ENCODE measurements at regions not wholly inside any gene's neighbourhood (a gene's known extent, or its start where the extent isn't known, plus 50 kb on each side); places are given as distances from the start of the nearest gene placed in this dataset.

DNA sequence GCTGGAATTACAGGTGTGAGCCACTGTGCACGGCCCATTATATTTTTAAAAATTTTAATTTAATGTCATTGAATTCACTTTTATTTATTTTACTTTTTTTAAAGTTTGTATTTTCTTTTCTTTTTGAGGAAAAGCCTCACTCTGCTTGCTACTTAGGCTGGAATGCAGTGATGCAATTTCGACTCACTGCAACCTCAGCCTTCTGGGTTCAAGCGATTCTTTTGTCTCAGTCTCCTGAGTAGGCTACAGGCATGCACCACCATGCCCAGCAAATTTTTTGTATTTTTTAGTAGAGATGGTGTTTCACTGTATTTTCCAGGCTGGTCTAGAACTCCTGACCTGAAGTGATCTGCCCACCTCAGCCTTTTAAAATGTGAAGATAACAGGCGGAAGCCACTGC lies 277.5 kb upstream of the HSFY2 start:
- H3K27me3 ChIP-seq (ENCODE audit: control insufficient read depth in 1 of 2, insufficient read depth in 2 of 2, low read length in 1 of 2) = no peaks in the 10 kb centered on the region
- no peaks in the 10 kb centered on the region for H3K36me3 ChIP-seq (ENCODE audit: control insufficient read depth in 1 of 2, insufficient read depth in 2 of 2, low read length in 1 of 2)
- no peaks in the 10 kb centered on the region for H3K9me3 ChIP-seq (ENCODE audit: control insufficient read depth, low read length)
- intact Hi-C loops (cut with DNase I) = no loop called here
- H3K4me3 ChIP-seq (ENCODE audit: low read length in 2 of 2) = no peak overlapping the region
- DNase-seq (no peak), ATAC-seq (ENCODE audit: low FRiP score) (no peak)
- 76% methylated on average over 4 of the region's 4 CpGs; no CpG with 5 or more reads in 1 of the 2 donors for WGBS, 2 donors
- H3K4me1 ChIP-seq (ENCODE audit: control insufficient read depth in 1 of 2, insufficient read depth in 2 of 2, low read length in 2 of 2) = peaks cover 0 to 3% of the 10 kb centered on the region in 2 donors
- no peak overlapping the region for H3K27ac ChIP-seq (ENCODE audit: low read depth in 1 of 2, low read length in 2 of 2)

DNA sequence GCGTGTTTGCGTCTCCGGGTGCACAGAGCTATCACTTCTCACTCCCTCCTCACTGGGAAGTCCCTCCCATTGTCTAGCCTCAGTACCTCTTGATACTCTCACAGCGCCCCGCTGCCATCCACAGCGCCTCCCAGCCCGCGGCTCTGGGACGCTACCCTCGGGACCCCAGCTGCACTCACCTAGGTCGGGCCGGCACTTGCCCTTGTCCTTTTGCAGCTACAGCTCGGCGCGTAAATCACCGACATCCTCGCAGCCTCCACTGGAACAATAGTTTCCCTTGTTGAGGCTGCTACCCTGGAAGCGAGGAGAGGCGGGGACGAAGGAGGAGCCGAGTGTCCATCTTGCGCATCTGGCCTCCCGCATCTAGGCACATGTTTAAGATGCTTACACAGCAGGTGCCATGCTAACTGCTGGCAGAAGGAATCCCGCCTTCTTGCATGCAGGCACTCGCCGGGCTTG lies 269.5 kb upstream of the HSFY2 start:
- Histone ChIP-seq H3K9me3 (ENCODE audit: control insufficient read depth, low read length) (no peaks in the 10 kb centered on the region), H3K27me3 (ENCODE audit: control insufficient read depth in 1 of 2, insufficient read depth in 2 of 2, low read length in 1 of 2) (no peaks in the 10 kb centered on the region), H3K4me1 (ENCODE audit: control insufficient read depth in 1 of 2, insufficient read depth in 2 of 2, low read length in 2 of 2) (no peaks in the 10 kb centered on the region), H3K4me3 (ENCODE audit: low read length in 2 of 2) (no peak overlapping the region), H3K27ac (ENCODE audit: low read depth in 1 of 2, low read length in 2 of 2) (no peak overlapping the region), H3K36me3 (ENCODE audit: control insufficient read depth in 1 of 2, insufficient read depth in 2 of 2, low read length in 1 of 2) (no peaks in the 10 kb centered on the region)
- intact Hi-C loops (cut with DNase I) = no loop called here
- ATAC-seq (ENCODE audit: low FRiP score) = no peak
- DNase-seq = no peak
- 87% methylated on average over 26 of the region's 26 CpGs; no CpG with 5 or more reads in 1 of the 2 donors for WGBS, 2 donors

DNA sequence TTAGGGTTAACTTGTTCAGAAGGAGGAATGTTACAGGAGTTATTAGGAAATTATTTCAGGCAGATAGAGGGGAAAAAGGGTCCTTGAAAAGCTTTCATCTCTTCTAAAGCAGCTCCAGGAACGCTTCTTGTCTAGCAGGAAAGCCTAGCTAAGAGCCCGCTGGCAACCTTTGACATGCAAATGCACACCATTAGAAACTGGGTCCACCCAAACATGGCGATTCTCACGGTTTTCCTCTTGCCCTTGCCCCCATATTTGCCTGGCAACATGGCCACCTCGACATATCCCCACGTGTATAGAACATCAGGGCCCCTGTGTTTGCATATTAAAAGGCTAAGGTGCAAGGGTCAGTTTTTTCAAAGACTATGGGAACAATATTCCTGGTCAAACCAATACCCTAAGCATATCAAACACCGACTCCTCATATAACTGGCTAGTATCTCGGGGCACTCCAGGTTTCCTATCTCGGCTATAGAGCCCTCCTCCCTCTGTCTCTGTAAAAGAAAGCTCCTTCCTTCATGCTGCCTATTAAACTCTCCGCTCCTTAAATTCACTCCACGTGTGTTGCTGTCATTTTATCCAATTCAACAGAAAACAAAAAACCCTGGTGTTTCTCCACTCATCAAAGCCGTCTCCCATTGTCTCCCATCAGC lies 268.9 kb upstream of the HSFY2 start:
- no peaks in the 10 kb centered on the region for H3K4me1 ChIP-seq (ENCODE audit: control insufficient read depth in 1 of 2, insufficient read depth in 2 of 2, low read length in 2 of 2)
- no peaks in the 10 kb centered on the region for H3K27me3 ChIP-seq (ENCODE audit: control insufficient read depth in 1 of 2, insufficient read depth in 2 of 2, low read length in 1 of 2)
- H3K27ac ChIP-seq (ENCODE audit: low read depth in 1 of 2, low read length in 2 of 2) = no peak overlapping the region
- ATAC-seq (ENCODE audit: low FRiP score) = no peak
- H3K4me3 ChIP-seq (ENCODE audit: low read length in 2 of 2) = no peak overlapping the region
- WGBS, 2 donors = 80% methylated on average over 12 of the region's 12 CpGs; no CpG with 5 or more reads in 1 of the 2 donors
- intact Hi-C loops (cut with DNase I) = no loop called here
- no peaks in the 10 kb centered on the region for H3K36me3 ChIP-seq (ENCODE audit: control insufficient read depth in 1 of 2, insufficient read depth in 2 of 2, low read length in 1 of 2)
- no peak for DNase-seq
- H3K9me3 ChIP-seq (ENCODE audit: control insufficient read depth, low read length) = no peaks in the 10 kb centered on the region

DNA sequence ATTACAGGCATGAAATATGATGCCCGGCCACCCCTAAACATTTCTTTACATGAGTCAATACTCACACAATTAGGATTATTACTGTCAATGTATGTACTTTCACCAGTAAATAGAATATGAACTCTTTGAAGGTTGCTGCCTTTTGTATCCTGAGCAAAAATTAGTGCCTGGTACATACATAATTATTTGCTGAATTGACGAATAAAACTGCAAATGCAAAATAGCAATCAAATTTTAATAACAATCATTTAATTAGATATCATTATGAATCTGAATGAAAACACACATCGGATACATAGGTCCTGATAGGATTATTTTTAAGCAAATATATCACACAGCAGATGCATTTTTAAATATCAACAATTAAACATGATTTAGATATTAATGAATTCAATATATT lies 253.1 kb upstream of the HSFY2 start:
- Histone ChIP-seq H3K4me1 (ENCODE audit: control insufficient read depth in 1 of 2, insufficient read depth in 2 of 2, low read length in 2 of 2) (no peaks in the 10 kb centered on the region), H3K27ac (ENCODE audit: low read depth in 1 of 2, low read length in 2 of 2) (no peak overlapping the region), H3K36me3 (ENCODE audit: control insufficient read depth in 1 of 2, insufficient read depth in 2 of 2, low read length in 1 of 2) (no peaks in the 10 kb centered on the region), H3K9me3 (ENCODE audit: control insufficient read depth, low read length) (no peaks in the 10 kb centered on the region), H3K27me3 (ENCODE audit: control insufficient read depth in 1 of 2, insufficient read depth in 2 of 2, low read length in 1 of 2) (no peaks in the 10 kb centered on the region), H3K4me3 (ENCODE audit: low read length in 2 of 2) (no peak overlapping the region)
- ATAC-seq (ENCODE audit: low FRiP score) (no peak), DNase-seq (no peak)
- 97% methylated on average over 3 of the region's 3 CpGs; no CpG with 5 or more reads in 1 of the 2 donors for WGBS, 2 donors
- intact Hi-C loops (cut with DNase I) = no loop called here

DNA sequence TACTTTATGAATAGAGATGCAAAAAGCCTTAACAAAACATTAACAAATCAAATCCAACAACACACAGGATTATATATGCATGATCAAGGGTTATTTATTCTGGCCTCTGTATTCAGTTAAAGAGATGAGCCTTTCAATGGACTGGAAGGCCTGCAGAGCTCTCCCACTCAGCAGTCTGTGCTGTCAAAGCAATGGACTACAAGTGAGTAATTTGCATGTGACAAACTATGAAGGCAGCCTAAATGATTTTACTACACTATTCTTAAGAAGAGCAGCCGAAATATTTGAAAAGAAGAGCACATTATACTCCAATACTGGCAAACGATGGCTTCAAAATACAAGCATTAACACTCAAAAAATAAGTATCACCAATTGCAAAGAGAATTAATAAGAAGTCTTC lies 250.4 kb upstream of the HSFY2 start:
- no peaks in the 10 kb centered on the region for H3K27me3 ChIP-seq (ENCODE audit: control insufficient read depth in 1 of 2, insufficient read depth in 2 of 2, low read length in 1 of 2)

DNA sequence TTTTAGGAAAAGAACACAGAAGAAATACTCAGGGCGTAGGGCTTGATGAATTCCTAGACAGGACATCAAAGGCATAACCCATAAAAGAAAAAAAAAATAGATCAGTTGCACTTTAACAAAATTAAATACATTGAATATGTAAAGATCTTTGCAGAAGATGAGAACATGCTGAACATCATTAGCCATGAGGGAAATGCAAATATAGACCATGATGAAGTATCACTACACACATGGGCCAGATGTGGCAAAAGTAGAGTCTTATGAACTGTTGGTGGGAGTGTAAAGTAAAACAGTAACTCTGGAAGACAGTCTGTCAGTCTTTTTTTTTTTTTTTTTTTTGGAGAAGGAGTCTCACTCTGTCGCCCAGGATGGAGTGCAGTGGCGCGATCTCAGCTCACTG lies 246.7 kb upstream of the HSFY2 start:
- WGBS, 2 donors = 96% methylated on average over 4 of the region's 4 CpGs; no CpG with 5 or more reads in 1 of the 2 donors
- no peak for ATAC-seq (ENCODE audit: low FRiP score)
- H3K36me3 ChIP-seq (ENCODE audit: control insufficient read depth in 1 of 2, insufficient read depth in 2 of 2, low read length in 1 of 2) = no peaks in the 10 kb centered on the region

More for the DNA sequence above, 250.4 kb upstream of the HSFY2 start:
- no peak for ATAC-seq (ENCODE audit: low FRiP score)
- 61% methylated on average over 2 of the region's 2 CpGs; no CpG with 5 or more reads in 1 of the 2 donors for WGBS, 2 donors
- Histone ChIP-seq H3K27ac (ENCODE audit: low read depth in 1 of 2, low read length in 2 of 2) (no peak overlapping the region), H3K4me3 (ENCODE audit: low read length in 2 of 2) (no peak overlapping the region), H3K36me3 (ENCODE audit: control insufficient read depth in 1 of 2, insufficient read depth in 2 of 2, low read length in 1 of 2) (no peaks in the 10 kb centered on the region), H3K9me3 (ENCODE audit: control insufficient read depth, low read length) (no peaks in the 10 kb centered on the region), H3K4me1 (ENCODE audit: control insufficient read depth in 1 of 2, insufficient read depth in 2 of 2, low read length in 2 of 2) (no peaks in the 10 kb centered on the region)
- intact Hi-C loops (cut with DNase I) = no loop called here
- DNase-seq = no peak

DNA sequence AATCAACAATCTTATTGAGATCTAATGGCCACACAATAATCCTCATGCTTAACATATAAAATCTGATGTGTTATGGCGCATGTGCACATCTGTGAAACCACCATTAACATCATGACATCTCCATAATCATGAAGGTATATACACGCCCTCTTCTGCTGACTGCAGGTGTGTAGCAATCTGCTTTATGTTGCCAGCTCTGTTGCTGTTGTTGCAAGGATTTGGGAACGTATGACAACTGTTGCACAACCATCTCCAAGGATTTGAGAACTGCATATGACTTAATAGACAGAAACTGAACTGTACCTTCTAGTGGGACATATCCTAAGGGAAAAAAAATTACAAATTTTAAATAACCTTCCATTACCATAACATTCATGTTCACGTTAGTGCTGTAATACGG lies 243.5 kb upstream of the HSFY2 start:
- WGBS, 2 donors = 92% methylated on average over 5 of the region's 5 CpGs; no CpG with 5 or more reads in 1 of the 2 donors
- DNase-seq = no peak
- Histone ChIP-seq H3K9me3 (ENCODE audit: control insufficient read depth, low read length) (no peaks in the 10 kb centered on the region), H3K27ac (ENCODE audit: low read depth in 1 of 2, low read length in 2 of 2) (no peak overlapping the region), H3K27me3 (ENCODE audit: control insufficient read depth in 1 of 2, insufficient read depth in 2 of 2, low read length in 1 of 2) (no peaks in the 10 kb centered on the region), H3K4me3 (ENCODE audit: low read length in 2 of 2) (no peak overlapping the region), H3K4me1 (ENCODE audit: control insufficient read depth in 1 of 2, insufficient read depth in 2 of 2, low read length in 2 of 2) (no peaks in the 10 kb centered on the region), H3K36me3 (ENCODE audit: control insufficient read depth in 1 of 2, insufficient read depth in 2 of 2, low read length in 1 of 2) (no peaks in the 10 kb centered on the region)
- ATAC-seq (ENCODE audit: low FRiP score) = no peak
- intact Hi-C loops (cut with DNase I) = no loop called here

More for the DNA sequence above, 246.7 kb upstream of the HSFY2 start:
- intact Hi-C loops (cut with DNase I) = no loop called here
- no peaks in the 10 kb centered on the region for H3K9me3 ChIP-seq (ENCODE audit: control insufficient read depth, low read length)
- H3K27ac ChIP-seq (ENCODE audit: low read depth in 1 of 2, low read length in 2 of 2) = no peak overlapping the region
- no peak overlapping the region for H3K4me3 ChIP-seq (ENCODE audit: low read length in 2 of 2)
- H3K4me1 ChIP-seq (ENCODE audit: control insufficient read depth in 1 of 2, insufficient read depth in 2 of 2, low read length in 2 of 2) = no peaks in the 10 kb centered on the region
- H3K27me3 ChIP-seq (ENCODE audit: control insufficient read depth in 1 of 2, insufficient read depth in 2 of 2, low read length in 1 of 2) = no peaks in the 10 kb centered on the region
- no peak for DNase-seq

DNA sequence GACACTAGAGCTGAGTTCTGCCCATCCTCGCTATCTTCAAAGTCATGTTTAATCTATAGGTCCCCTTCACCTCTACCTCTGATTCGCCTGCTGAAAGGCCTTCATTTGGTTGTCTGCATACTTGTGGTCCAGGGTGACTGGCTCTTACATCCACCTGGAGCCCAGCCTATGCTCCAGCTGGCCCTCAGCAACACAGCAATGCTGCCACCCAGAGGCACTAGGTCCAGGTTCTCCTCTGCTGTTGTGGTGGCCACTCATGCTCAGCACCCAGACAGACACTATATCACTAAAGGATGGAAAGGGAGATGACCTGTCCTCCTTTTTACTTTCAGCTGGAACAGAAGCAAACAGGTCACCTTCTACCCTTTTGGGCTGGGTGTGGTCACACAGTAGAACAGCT lies 242.3 kb upstream of the HSFY2 start:
- intact Hi-C loops (cut with DNase I) = no loop called here
- DNase-seq (no peak), ATAC-seq (ENCODE audit: low FRiP score) (no peak)

DNA sequence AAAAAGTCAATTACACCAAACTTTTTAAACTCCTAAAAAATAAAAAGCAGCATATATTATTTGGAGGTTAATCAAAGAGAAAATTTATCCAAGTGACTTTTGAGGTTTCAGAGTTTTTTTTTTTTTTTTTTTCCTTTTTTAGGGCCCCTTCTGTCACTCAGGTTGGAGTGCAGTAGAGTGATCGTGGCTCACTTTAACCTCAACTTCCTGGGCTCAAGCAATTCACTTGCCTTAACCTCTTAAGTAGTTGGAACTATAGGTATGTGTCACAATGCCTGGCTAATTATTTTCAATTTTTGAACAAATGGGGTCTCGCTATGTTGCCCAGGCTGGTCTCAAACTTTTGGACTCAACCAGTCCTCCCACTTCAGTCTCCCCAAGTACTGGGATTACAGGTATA lies 241.7 kb upstream of the HSFY2 start:
- Histone ChIP-seq H3K9me3 (ENCODE audit: control insufficient read depth, low read length) (no peaks in the 10 kb centered on the region), H3K4me1 (ENCODE audit: control insufficient read depth in 1 of 2, insufficient read depth in 2 of 2, low read length in 2 of 2) (no peaks in the 10 kb centered on the region), H3K36me3 (ENCODE audit: control insufficient read depth in 1 of 2, insufficient read depth in 2 of 2, low read length in 1 of 2) (no peaks in the 10 kb centered on the region), H3K27me3 (ENCODE audit: control insufficient read depth in 1 of 2, insufficient read depth in 2 of 2, low read length in 1 of 2) (no peaks in the 10 kb centered on the region), H3K27ac (ENCODE audit: low read depth in 1 of 2, low read length in 2 of 2) (no peak overlapping the region), H3K4me3 (ENCODE audit: low read length in 2 of 2) (no peak overlapping the region)
- intact Hi-C loops (cut with DNase I) = no loop called here
- DNase-seq (no peak), ATAC-seq (ENCODE audit: low FRiP score) (no peak)
- WGBS, 2 donors = 87% methylated on average over 2 of the region's 2 CpGs; no CpG with 5 or more reads in 1 of the 2 donors

More for the DNA sequence above, 242.3 kb upstream of the HSFY2 start:
- H3K27ac ChIP-seq (ENCODE audit: low read depth in 1 of 2, low read length in 2 of 2) = no peak overlapping the region
- H3K4me1 ChIP-seq (ENCODE audit: control insufficient read depth in 1 of 2, insufficient read depth in 2 of 2, low read length in 2 of 2) = no peaks in the 10 kb centered on the region
- no peaks in the 10 kb centered on the region for H3K9me3 ChIP-seq (ENCODE audit: control insufficient read depth, low read length)
- no peak overlapping the region for H3K4me3 ChIP-seq (ENCODE audit: low read length in 2 of 2)
- no peaks in the 10 kb centered on the region for H3K27me3 ChIP-seq (ENCODE audit: control insufficient read depth in 1 of 2, insufficient read depth in 2 of 2, low read length in 1 of 2)
- 97% methylated on average over 2 of the region's 2 CpGs; no CpG with 5 or more reads in 1 of the 2 donors for WGBS, 2 donors
- no peaks in the 10 kb centered on the region for H3K36me3 ChIP-seq (ENCODE audit: control insufficient read depth in 1 of 2, insufficient read depth in 2 of 2, low read length in 1 of 2)
